SH-SY5Y (cell line): ENCODE measurements at regions not wholly inside any gene's neighbourhood (a gene's known extent, or its start where the extent isn't known, plus 50 kb on each side); places are given as distances from the start of the nearest gene placed in this dataset.

ENCODE experiments used
- GATA2 ChIP-seq: IDR thresholded peaks from 2 replicates; pipeline ENCODE4 v1.6.1; 2011; ENCODE audit warnings: mild to moderate bottlenecking, low read depth, low read length
- GATA3 ChIP-seq: IDR thresholded peaks from 2 replicates; pipeline ENCODE4 v1.6.1; 2011; ENCODE audit warnings: low read depth, mild to moderate bottlenecking, low read length, moderate library complexity

GRCh38 chr5:158382473-158382872 is 523.5 kb upstream of the CLINT1 start:
- TF ChIP-seq GATA2 (no peak), GATA3 (no peak)
